Astrocyte of the spinal cord (primary cell): ENCODE measurements at regions not wholly inside any gene's neighbourhood (a gene's known extent, or its start where the extent isn't known, plus 50 kb on each side); places are given as distances from the start of the nearest gene placed in this dataset.

Source experiments
- DNase-seq: peaks from one replicate; pipeline ENCODE4 v3.0.0; 2011; ENCODE audit warnings: low read depth, low spot score
- H3K4me3 ChIP-seq: 2 replicates; pipeline ENCODE4 v1.5.1; 2011; ENCODE audit warnings: low read depth, mild to moderate bottlenecking, low read length, moderate library complexity
- in situ Hi-C: cut with HindIII; loops from 2 replicates; pipeline ENCODE4 v1.10.0; 2017; ENCODE audit warnings: low sequenced_read_pairs
- TF ChIP-seq, protein P1 (sequence below): IDR thresholded peaks from 2 replicates; pipeline ENCODE4 v1.5.1; 2012; ENCODE audit warnings: low read depth, mild to moderate bottlenecking, low read length, inconsistent platforms

DNA sequence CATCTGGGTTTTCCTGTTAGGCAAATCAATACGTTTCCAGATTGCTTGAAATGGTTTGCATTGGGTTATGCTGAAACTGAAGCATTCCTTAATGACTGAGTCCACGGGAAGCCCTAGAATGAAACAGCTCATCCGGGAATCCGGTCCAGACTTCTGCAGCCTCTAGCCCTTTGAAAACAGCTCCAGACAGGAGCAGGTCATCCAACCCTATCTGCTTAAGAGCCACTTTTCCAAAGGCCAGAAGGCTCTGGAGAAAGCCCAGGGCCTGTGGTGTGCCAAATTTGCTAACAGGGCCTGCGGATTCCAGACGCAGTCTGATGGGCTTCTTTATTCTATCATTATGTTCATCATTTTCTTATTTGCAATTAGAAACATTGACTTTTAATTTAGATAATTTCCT is 265.4 kb downstream of the SKIDA1 start:
- TF ChIP-seq, protein P1, sequence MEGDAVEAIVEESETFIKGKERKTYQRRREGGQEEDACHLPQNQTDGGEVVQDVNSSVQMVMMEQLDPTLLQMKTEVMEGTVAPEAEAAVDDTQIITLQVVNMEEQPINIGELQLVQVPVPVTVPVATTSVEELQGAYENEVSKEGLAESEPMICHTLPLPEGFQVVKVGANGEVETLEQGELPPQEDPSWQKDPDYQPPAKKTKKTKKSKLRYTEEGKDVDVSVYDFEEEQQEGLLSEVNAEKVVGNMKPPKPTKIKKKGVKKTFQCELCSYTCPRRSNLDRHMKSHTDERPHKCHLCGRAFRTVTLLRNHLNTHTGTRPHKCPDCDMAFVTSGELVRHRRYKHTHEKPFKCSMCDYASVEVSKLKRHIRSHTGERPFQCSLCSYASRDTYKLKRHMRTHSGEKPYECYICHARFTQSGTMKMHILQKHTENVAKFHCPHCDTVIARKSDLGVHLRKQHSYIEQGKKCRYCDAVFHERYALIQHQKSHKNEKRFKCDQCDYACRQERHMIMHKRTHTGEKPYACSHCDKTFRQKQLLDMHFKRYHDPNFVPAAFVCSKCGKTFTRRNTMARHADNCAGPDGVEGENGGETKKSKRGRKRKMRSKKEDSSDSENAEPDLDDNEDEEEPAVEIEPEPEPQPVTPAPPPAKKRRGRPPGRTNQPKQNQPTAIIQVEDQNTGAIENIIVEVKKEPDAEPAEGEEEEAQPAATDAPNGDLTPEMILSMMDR, result no peak
- DNase-seq, result peak; percentile 5
- in situ Hi-C loops, result no loop called here
- H3K4me3 ChIP-seq, result no peak overlapping the region

DNA sequence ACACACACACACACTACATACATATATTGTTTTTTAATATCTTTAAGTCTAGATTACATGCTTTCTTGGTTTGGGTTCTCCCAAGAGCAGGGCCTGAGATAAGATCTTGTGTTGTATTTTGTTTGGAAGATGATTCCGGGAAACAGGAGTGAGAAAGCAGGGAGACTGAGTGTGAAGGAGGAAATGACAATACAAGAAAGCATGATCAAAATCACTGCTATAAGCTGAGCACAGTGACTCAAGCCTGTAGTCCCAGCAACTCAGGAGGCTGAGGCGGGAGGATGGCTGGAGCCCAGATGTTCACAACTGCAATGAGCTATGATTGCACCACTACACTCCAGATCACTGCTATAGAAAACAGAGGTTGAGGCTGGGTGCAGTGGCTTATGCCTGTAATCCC is 267.6 kb downstream of the SKIDA1 start:
- in situ Hi-C loops, result no loop called here
- TF ChIP-seq, protein P1, result no peak
- no peak for DNase-seq

DNA sequence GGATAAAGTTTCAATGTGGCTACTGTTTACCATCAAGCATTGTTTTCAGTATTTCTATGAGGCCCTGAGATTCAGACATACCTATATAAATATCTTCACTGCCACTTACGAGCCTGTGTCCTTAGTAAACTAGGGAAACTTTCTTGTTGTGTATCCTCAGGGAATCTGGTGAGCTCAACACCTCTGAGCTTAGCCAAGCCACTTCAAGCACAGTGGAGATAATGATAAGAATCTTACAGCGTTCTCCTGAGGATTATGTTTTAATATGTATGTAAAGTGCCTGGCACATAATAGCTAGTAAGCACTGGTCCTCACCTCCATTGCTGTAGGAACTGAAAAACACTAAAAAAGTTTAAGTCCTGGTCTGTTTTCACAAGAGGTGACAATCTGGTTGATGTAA is 268.3 kb downstream of the SKIDA1 start:
- H3K4me3 ChIP-seq, result no peak overlapping the region
- DNase-seq, result no peak
- in situ Hi-C loops, result no loop called here
- TF ChIP-seq, protein P1, result no peak

More for the DNA sequence above, 267.6 kb downstream of the SKIDA1 start:
- no peak overlapping the region for H3K4me3 ChIP-seq

DNA sequence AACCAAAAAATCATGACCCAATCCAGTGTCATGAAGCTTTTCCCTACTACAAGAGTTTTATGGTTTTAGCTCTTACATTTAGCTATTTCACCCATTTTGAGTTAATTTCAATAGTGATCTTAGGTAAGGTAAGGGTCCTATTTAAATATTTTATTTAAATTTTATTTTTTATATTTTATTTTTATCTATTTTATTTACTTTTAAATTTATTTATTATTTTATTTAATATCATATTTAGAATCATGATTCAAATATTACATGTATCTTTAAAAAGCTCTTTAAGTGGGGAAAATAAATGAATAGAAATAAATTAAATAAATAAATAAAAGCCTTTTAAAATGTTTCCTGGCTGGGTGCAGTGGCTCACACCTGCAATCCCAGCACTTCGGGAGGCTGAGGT is 276.0 kb downstream of the SKIDA1 start:
- TF ChIP-seq, protein P1, result no peak
- no peak overlapping the region for H3K4me3 ChIP-seq
- in situ Hi-C loops, result no loop called here
- DNase-seq, result no peak

DNA sequence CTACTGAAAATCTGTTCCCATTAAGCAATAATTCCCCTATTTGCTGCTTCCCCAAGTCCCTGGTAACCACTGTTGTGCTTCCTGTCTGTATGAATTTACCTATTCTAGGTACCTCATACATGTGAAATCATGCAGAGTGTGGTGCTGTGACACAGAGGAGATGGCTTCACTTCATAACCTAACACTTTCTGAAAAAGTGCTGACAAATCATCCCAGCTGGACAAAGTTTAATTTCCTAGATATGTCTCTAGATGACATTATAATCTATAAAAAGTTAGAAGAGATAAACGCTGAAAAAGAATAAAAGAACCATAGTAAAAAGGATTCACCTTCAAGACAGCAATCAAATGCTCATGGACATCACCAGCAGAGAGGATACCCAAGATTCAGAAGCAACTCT is 277.9 kb downstream of the SKIDA1 start:
- TF ChIP-seq, protein P1, result no peak
- no peak overlapping the region for H3K4me3 ChIP-seq
- no peak for DNase-seq
- in situ Hi-C loops, result no loop called here

DNA sequence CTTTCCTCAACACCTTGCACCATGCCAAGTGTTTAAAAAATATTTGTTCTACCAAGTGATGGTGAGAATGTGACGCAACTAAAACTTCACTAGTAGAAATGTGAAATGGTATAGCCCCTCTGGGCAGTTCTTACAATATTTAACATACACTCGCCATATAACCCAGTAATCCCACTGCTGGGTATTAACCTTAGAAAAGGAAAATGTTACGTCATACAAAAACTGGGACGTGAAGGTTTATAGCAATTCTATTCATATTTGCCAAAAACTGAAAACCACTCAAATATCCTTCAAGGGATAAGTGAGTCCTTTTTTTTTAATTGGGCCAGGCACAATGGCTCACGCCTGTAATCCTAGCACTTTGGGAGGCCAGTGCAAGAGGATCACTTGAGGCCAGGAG is 279.3 kb downstream of the SKIDA1 start:
- in situ Hi-C loops, result no loop called here
- no peak overlapping the region for H3K4me3 ChIP-seq
- no peak for DNase-seq
- TF ChIP-seq, protein P1, result no peak

DNA sequence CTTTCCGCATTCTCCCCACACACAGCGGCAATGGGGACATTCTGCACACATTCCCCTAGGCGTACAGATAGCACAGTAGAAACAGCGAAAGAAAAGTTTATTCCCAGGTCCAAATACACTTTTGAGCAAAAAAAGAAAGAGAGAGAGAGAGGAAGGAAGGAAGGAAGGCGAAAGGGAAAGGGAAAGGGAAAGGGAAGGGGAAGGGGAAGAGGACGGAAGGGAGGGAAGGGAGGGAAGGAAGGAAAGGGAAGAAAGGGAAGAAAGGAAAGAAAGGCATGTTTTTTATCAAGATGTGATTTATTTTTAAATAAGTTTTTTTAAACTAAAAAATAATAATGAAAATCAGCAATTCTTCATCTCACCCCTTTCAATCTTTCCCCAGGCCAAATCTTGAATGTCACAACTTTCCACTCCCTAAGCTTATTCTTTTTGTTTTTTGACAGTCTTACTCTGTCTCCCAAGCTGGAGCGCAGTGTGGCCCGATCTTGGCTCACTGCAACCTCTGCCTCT is 281.7 kb downstream of the SKIDA1 start:
- no peak for DNase-seq
- TF ChIP-seq, protein P1, result no peak
- in situ Hi-C loops, result no loop called here

More for the DNA sequence above, 281.7 kb downstream of the SKIDA1 start:
- H3K4me3 ChIP-seq, result no peak overlapping the region
